ENCODE measurements at regions not wholly inside any gene's neighbourhood (a gene's known extent, or its start where the extent isn't known, plus 50 kb on each side); places are given as distances from the start of the nearest gene placed in this dataset.

- TF ChIP-seq POLR2A (IDR thresholded peaks at IDR 0.05) = no peak
- TF ChIP-seq CTCF (IDR thresholded peaks at IDR 0.05) = no peak
Observed at GRCh38 chr4:176889776-176890175, 97.1 kb upstream of the VEGFC start.
